CD4-positive, alpha-beta T cell (primary cell): ENCODE measurements at regions not wholly inside any gene's neighbourhood (a gene's known extent, or its start where the extent isn't known, plus 50 kb on each side); places are given as distances from the start of the nearest gene placed in this dataset.

ENCODE experiments used
- ATAC-seq: fragments of 200-7000 bp; cut with Tn5 transposase; one replicate; pipeline ENCODE4 v1.10.0; 2022; ENCODE audit warnings: mild to moderate bottlenecking; ENCODE audit not compliant: poor library complexity
- CTCF ChIA-PET: fragments of 350-600 bp; sonication (Branson Sonifier 250); formaldehyde crosslinking; loops from one replicate; lab custom pipeline; 2021; ENCODE audit warnings: antibody characterized with exemption, inconsistent platforms; lab: Charles Lee
- POLR2A ChIA-PET: fragments of 350-600 bp; sonication (Branson Sonifier 250); formaldehyde crosslinking; loops from one replicate; lab custom pipeline; 2021; ENCODE audit warnings: antibody characterized with exemption, inconsistent platforms; lab: Charles Lee
- DNase-seq, 14 experiments: peaks; one replicate each; pipeline ENCODE4 v3.0.0-alpha.2; 2013 to 2020; ENCODE audit warnings: mixed read lengths in 2 of 14
- H3K27ac ChIP-seq, 2 donors: one replicate each; pipeline versions ENCODE4 v1.5.1 to v1.7.0; 2013; ENCODE audit warnings: low read length in 2 of 2, low read depth in 1 of 2, mild to moderate bottlenecking in 1 of 2
- H3K27me3 ChIP-seq, 2 experiments: 1 replicate in 1 of 2; 2 replicates in 1 of 2; pipeline versions ENCODE4 v1.6.1 to v1.7.0; 2013; ENCODE audit warnings: low read length in 2 of 2, control low read depth in 1 of 2, mild to moderate bottlenecking in 1 of 2, moderate library complexity in 1 of 2; ENCODE audit not compliant: insufficient read depth in 2 of 2, control insufficient read depth in 1 of 2
- H3K36me3 ChIP-seq: one replicate; pipeline ENCODE4 v1.6.1; 2013; ENCODE audit warnings: low read length, control low read depth; ENCODE audit not compliant: insufficient read depth
- H3K4me1 ChIP-seq: one replicate; pipeline ENCODE4 v1.6.1; 2013; ENCODE audit warnings: low read length, control low read depth; ENCODE audit not compliant: insufficient read depth
- H3K4me3 ChIP-seq: one replicate; pipeline ENCODE4 v1.5.1; 2013; ENCODE audit warnings: mild to moderate bottlenecking, low read length, moderate library complexity
- H3K9me3 ChIP-seq, 2 experiments: 1 replicate in 1 of 2; 2 replicates in 1 of 2; pipeline versions ENCODE4 v1.6.1 to v1.7.0; 2013; ENCODE audit warnings: low read length in 2 of 2, mild to moderate bottlenecking in 2 of 2, control low read depth in 1 of 2, moderate library complexity in 1 of 2; ENCODE audit not compliant: control insufficient read depth in 1 of 2, insufficient read depth in 1 of 2
- H3K27ac Mint-ChIP-seq: one replicate; pipeline ENCODE4 v1.8.0; 2020; ENCODE audit warnings: mixed read lengths
- H3K27me3 Mint-ChIP-seq: one replicate; pipeline ENCODE4 v1.8.0; 2021; ENCODE audit warnings: mixed read lengths
- H3K36me3 Mint-ChIP-seq: one replicate; pipeline ENCODE4 v1.8.0; 2021; ENCODE audit warnings: low read depth, mixed read lengths
- H3K4me1 Mint-ChIP-seq: one replicate; pipeline ENCODE4 v1.8.0; 2021; ENCODE audit warnings: low read depth, mixed read lengths
- H3K4me3 Mint-ChIP-seq: one replicate; pipeline ENCODE4 v1.8.0; 2020; ENCODE audit warnings: mild to moderate bottlenecking, mixed read lengths
- H3K9me3 Mint-ChIP-seq: one replicate; pipeline ENCODE4 v1.8.0; 2020; ENCODE audit warnings: mixed read lengths
- CTCF ChIP-seq: fragments of 200-600 bp; IDR thresholded peaks from one replicate; pipeline ENCODE4 v1.8.0; 2022; ENCODE audit warnings: antibody characterized with exemption, mild to moderate bottlenecking
- intact Hi-C, 2 experiments: fragments of 100-400 bp; cut with DNase I in 1 of 2; cut with micrococcal nuclease in 1 of 2; formaldehyde crosslinking; loops; one replicate each; pipeline versions ENCODE4 v1.15.1 to v1.9.0; 2023 to 2025; cut with DNase I, micrococcal nuclease

GRCh38 chr4:45518832-45519231 lies 605.0 kb downstream of the GABRG1 start:
- H3K9me3 Mint-ChIP-seq = peaks cover 8% of the 10 kb centered on the region
- no peak for TF ChIP-seq CTCF
- H3K4me3 Mint-ChIP-seq = no peak overlapping the region
- peaks cover 0 to 12% of the 10 kb centered on the region in 2 experiments for H3K9me3 ChIP-seq
- H3K4me3 ChIP-seq = no peak overlapping the region
- POLR2A ChIA-PET = no interaction called here
- no peaks in the 10 kb centered on the region for H3K36me3 Mint-ChIP-seq
- H3K27ac ChIP-seq = no peak overlapping the region
- CTCF ChIA-PET = no interaction called here
- ATAC-seq (no peak), DNase-seq (no peak)
- no peak overlapping the region for H3K27ac Mint-ChIP-seq
- no peaks in the 10 kb centered on the region for H3K4me1 ChIP-seq
- intact Hi-C loops = no loop called here
- H3K4me1 Mint-ChIP-seq = no peaks in the 10 kb centered on the region
- no peaks in the 10 kb centered on the region for H3K27me3 Mint-ChIP-seq
- no peaks in the 10 kb centered on the region for H3K36me3 ChIP-seq
- no peaks in the 10 kb centered on the region for H3K27me3 ChIP-seq

GRCh38 chr4:45502471-45502870 lies 621.4 kb downstream of the GABRG1 start:
- ChIA-PET POLR2A (no interaction called here), CTCF (no interaction called here)
- Histone ChIP-seq H3K4me3 (no peak overlapping the region), H3K4me1 (no peaks in the 10 kb centered on the region), H3K27me3 (no peaks in the 10 kb centered on the region), H3K27ac (no peak overlapping the region), H3K9me3 (no peaks in the 10 kb centered on the region), H3K36me3 (no peaks in the 10 kb centered on the region)
- DNase-seq = no peak
- Mint-ChIP-seq H3K4me3 (no peak overlapping the region), H3K36me3 (no peaks in the 10 kb centered on the region), H3K27me3 (no peaks in the 10 kb centered on the region), H3K27ac (no peak overlapping the region), H3K9me3 (peaks cover 2% of the 10 kb centered on the region), H3K4me1 (no peaks in the 10 kb centered on the region)
- intact Hi-C loops = no loop called here
- no peak for TF ChIP-seq CTCF
- no peak for ATAC-seq

- intact Hi-C loops = no loop called here
- H3K9me3 ChIP-seq = peaks cover 0 to 3% of the 10 kb centered on the region in 2 experiments
- ChIA-PET POLR2A (no interaction called here), CTCF (no interaction called here)
- Mint-ChIP-seq H3K4me3 (no peak overlapping the region), H3K4me1 (no peaks in the 10 kb centered on the region), H3K36me3 (no peaks in the 10 kb centered on the region), H3K27ac (no peak overlapping the region), H3K27me3 (no peaks in the 10 kb centered on the region), H3K9me3 (peaks cover 2% of the 10 kb centered on the region)
- TF ChIP-seq CTCF = no peak
- H3K36me3 ChIP-seq = no peaks in the 10 kb centered on the region
- H3K4me1 ChIP-seq = no peaks in the 10 kb centered on the region
- no peak for ATAC-seq
- H3K4me3 ChIP-seq = no peak overlapping the region
- no peaks in the 10 kb centered on the region for H3K27me3 ChIP-seq
- DNase-seq = no peak
- no peak overlapping the region for H3K27ac ChIP-seq
Measured at GRCh38 chr4:45484740-45485139, 639.1 kb downstream of the GABRG1 start.
